ENCODE measurements at regions not wholly inside any gene's neighbourhood (a gene's known extent, or its start where the extent isn't known, plus 50 kb on each side); places are given as distances from the start of the nearest gene placed in this dataset.

GRCh38 chr15:27681038-27681437, 418.1 kb downstream of the OCA2 start:
- CTCF ChIA-PET = interaction anchor here (0.6 kb wide), 1 partner anchor 209 kb away, joined by 5 read pairs; no protein-coding TSS in a partner anchor

GRCh38 chr15:27679731-27680471, 419.2 kb downstream of the OCA2 start:
- POLR2A ChIA-PET (ENCODE audit: low non-redundant PET) = no interaction called here
- TF ChIP-seq CTCF (conservative IDR thresholded peaks at IDR 0.05; ENCODE audit: low read depth) = no peak
- H3K27ac ChIP-seq = no peak overlapping the region
- no peak for DNase-seq (ENCODE audit: low spot score)
- CTCF ChIA-PET = interaction anchor here (0.6 to 0.8 kb wide), 2 partner anchors 309 to 724 kb away, joined by 3 read pairs; no protein-coding TSS in a partner anchor

More at GRCh38 chr15:27681038-27681437, 418.1 kb downstream of the OCA2 start:
- H3K27ac ChIP-seq = no peak overlapping the region
- POLR2A ChIA-PET (ENCODE audit: low non-redundant PET) = no interaction called here
- no peak for DNase-seq (ENCODE audit: low spot score)
- TF ChIP-seq CTCF (conservative IDR thresholded peaks at IDR 0.05; ENCODE audit: low read depth) = no peak

GRCh38 chr15:27679203-27679602, 419.9 kb downstream of the OCA2 start:
- H3K27ac ChIP-seq = no peak overlapping the region
- no peak for DNase-seq (ENCODE audit: low spot score)
- no peak for TF ChIP-seq CTCF (conservative IDR thresholded peaks at IDR 0.05; ENCODE audit: low read depth)
- ChIA-PET CTCF (interaction anchor here (0.8 kb wide), 1 partner anchor 310 kb away, joined by 3 read pairs; no protein-coding TSS in a partner anchor), POLR2A (ENCODE audit: low non-redundant PET) (no interaction called here)

GRCh38 chr15:27677951-27678350, 421.2 kb downstream of the OCA2 start:
- ChIA-PET POLR2A (ENCODE audit: low non-redundant PET) (no interaction called here), CTCF (no interaction called here)
- H3K27ac ChIP-seq = no peak overlapping the region
- no peak for DNase-seq (ENCODE audit: low spot score)
- no peak for TF ChIP-seq CTCF (conservative IDR thresholded peaks at IDR 0.05; ENCODE audit: low read depth)

GRCh38 chr15:27676647-27677046, 422.5 kb downstream of the OCA2 start:
- DNase-seq (ENCODE audit: low spot score) = no peak
- no peak overlapping the region for H3K27ac ChIP-seq
- ChIA-PET POLR2A (ENCODE audit: low non-redundant PET) (no interaction called here), CTCF (no interaction called here)
- no peak for TF ChIP-seq CTCF (conservative IDR thresholded peaks at IDR 0.05; ENCODE audit: low read depth)

- no peak for DNase-seq (ENCODE audit: low spot score)
- no peak overlapping the region for H3K27ac ChIP-seq
- POLR2A ChIA-PET (ENCODE audit: low non-redundant PET) = no interaction called here
- CTCF ChIA-PET = no interaction called here
- TF ChIP-seq CTCF (conservative IDR thresholded peaks at IDR 0.05; ENCODE audit: low read depth) = no peak
These were observed 423.5 kb downstream of the OCA2 start for GRCh38 chr15:27675571-27675970.

All from RWPE1 (cell line).